Lung (tissue), 11 donors: ENCODE measurements at regions not wholly inside any gene's neighbourhood (a gene's known extent, or its start where the extent isn't known, plus 50 kb on each side); places are given as distances from the start of the nearest gene placed in this dataset.

ENCODE experiments used
- ATAC-seq: fragments of 200-7000 bp; cut with Tn5 transposase; one replicate; pipeline ENCODE4 v1.9.1; 2020; ENCODE audit warnings: moderate number of reproducible peaks; ENCODE audit not compliant: insufficient read depth, low FRiP score
- DNase-seq, 3 donors: peaks; one replicate each; pipeline ENCODE4 v3.0.0-alpha.2; 2013 to 2017
- H3K27ac ChIP-seq, 2 donors: one replicate each; pipeline ENCODE4 v1.5.1; 2013; ENCODE audit warnings: mild to moderate bottlenecking in 2 of 2, moderate library complexity in 2 of 2, control low read depth in 1 of 2, inconsistent platforms in 1 of 2, low read depth in 1 of 2, low read length in 1 of 2
- H3K27me3 ChIP-seq, 3 donors: one replicate each; pipeline ENCODE4 v1.5.1; 2013; ENCODE audit warnings: low read length in 2 of 3; ENCODE audit not compliant: control insufficient read depth in 3 of 3, insufficient read depth in 3 of 3
- H3K36me3 ChIP-seq, 4 donors: one replicate each; pipeline ENCODE4 v1.5.1; 2013; ENCODE audit warnings: low read length in 4 of 4, mild to moderate bottlenecking in 1 of 4, moderate library complexity in 1 of 4; ENCODE audit not compliant: control insufficient read depth in 4 of 4, insufficient read depth in 4 of 4
- H3K4me1 ChIP-seq, 5 donors: one replicate each; pipeline ENCODE4 v1.5.1; 2013; ENCODE audit warnings: low read length in 5 of 5, mild to moderate bottlenecking in 2 of 5, moderate library complexity in 1 of 5; ENCODE audit not compliant: control insufficient read depth in 5 of 5, insufficient read depth in 5 of 5
- H3K4me3 ChIP-seq: one replicate; pipeline ENCODE4 v1.5.1; 2013; ENCODE audit warnings: mild to moderate bottlenecking, control low read depth, moderate library complexity
- H3K9ac ChIP-seq, 2 donors: one replicate each; pipeline ENCODE4 v1.5.1; 2013; ENCODE audit warnings: low read length in 2 of 2, control low read depth in 1 of 2; ENCODE audit not compliant: insufficient read depth in 1 of 2
- H3K9me3 ChIP-seq, 4 donors: one replicate each; pipeline ENCODE4 v1.5.1; 2013; ENCODE audit warnings: low read length in 3 of 4, mild to moderate bottlenecking in 1 of 4, moderate library complexity in 1 of 4; ENCODE audit not compliant: control insufficient read depth in 4 of 4, insufficient read depth in 3 of 4
- CTCF ChIP-seq: IDR thresholded peaks from 2 replicates; pipeline ENCODE4 v1.5.1; 2012; ENCODE audit warnings: mild to moderate bottlenecking; ENCODE audit errors: control extremely low read depth, extremely low read depth
- WGBS, 2 donors: extraction: QIAGEN DNeasy Blood & Tissue Kit; methylation state at CpG; one replicate each; pipeline ENCODE4 v1.1.7; 2013; 5-methylcytosine and 5-hydroxymethylcytosine counted together
- donor health status: control.
- donor health status: control.
- donor health status: Bipolar disorder and iron deficiency.
- donor health status: healthy.
- donor health status: DM: yes; HTN: yes; CAD: no.

- Histone ChIP-seq H3K27me3 (no peaks in the 10 kb centered on the region), H3K36me3 (no peaks in the 10 kb centered on the region), H3K4me1 (no peaks in the 10 kb centered on the region), H3K9ac (no peak overlapping the region), H3K27ac (no peak overlapping the region), H3K4me3 (no peak overlapping the region), H3K9me3 (no peaks in the 10 kb centered on the region)
- ATAC-seq (no peak), DNase-seq (no peak)
- no peak for TF ChIP-seq CTCF
- 76 to 87% methylated on average over 7 of the region's 7 CpGs for WGBS, 2 donors
Observed at GRCh38 chr2:195602687-195603086, 54.3 kb upstream of the SLC39A10 start.

- Histone ChIP-seq H3K4me3 (no peak overlapping the region), H3K4me1 (no peaks in the 10 kb centered on the region), H3K9me3 (no peaks in the 10 kb centered on the region), H3K27me3 (no peaks in the 10 kb centered on the region), H3K9ac (no peak overlapping the region), H3K27ac (peak overlapping the region in 1 of 2 donors; percentile 53), H3K36me3 (no peaks in the 10 kb centered on the region)
- TF ChIP-seq CTCF: no peak
- ATAC-seq (peak; percentile 27), DNase-seq (no peak)
- WGBS, 2 donors: 26 to 32% methylated on average over 6 of the region's 6 CpGs
Observed at GRCh38 chr2:195601361-195601760, 55.7 kb upstream of the SLC39A10 start.

GRCh38 chr2:195600778-195601177 is 56.2 kb upstream of the SLC39A10 start:
- Histone ChIP-seq H3K9ac (no peak overlapping the region), H3K4me3 (no peak overlapping the region), H3K4me1 (no peaks in the 10 kb centered on the region), H3K27ac (no peak overlapping the region), H3K9me3 (no peaks in the 10 kb centered on the region), H3K27me3 (no peaks in the 10 kb centered on the region), H3K36me3 (no peaks in the 10 kb centered on the region)
- ATAC-seq (no peak), DNase-seq (peak in 1 of 3 donors; percentile 57)
- no peak for TF ChIP-seq CTCF

- TF ChIP-seq CTCF: no peak
- Histone ChIP-seq H3K9ac (no peak overlapping the region), H3K4me1 (peaks cover 0 to 4% (median 0%) of the 10 kb centered on the region in 5 donors), H3K9me3 (no peaks in the 10 kb centered on the region), H3K4me3 (no peak overlapping the region), H3K36me3 (no peaks in the 10 kb centered on the region), H3K27me3 (no peaks in the 10 kb centered on the region), H3K27ac (no peak overlapping the region)
- DNase-seq: no peak
- 96 to 97% methylated on average over 3 of the region's 3 CpGs for WGBS, 2 donors
- no peak for ATAC-seq
Observed at GRCh38 chr2:195596840-195597239, 60.2 kb upstream of the SLC39A10 start.
